Loucy (cell line): ENCODE measurements at regions not wholly inside any gene's neighbourhood (a gene's known extent, or its start where the extent isn't known, plus 50 kb on each side); places are given as distances from the start of the nearest gene placed in this dataset.
"Not testable (repeated sequence)": the region's sequence is repeated elsewhere in the genome, so short reads cannot be mapped to it uniquely, and the experiment has no call there.

ENCODE experiments used
- H2AFZ ChIP-seq: fragments of 200-600 bp; sonication (generic); 2 replicates; pipeline ENCODE4 v1.6.0; 2016; ENCODE audit warnings: antibody characterized with exemption, mild to moderate bottlenecking, low read length, moderate library complexity
- H3F3A ChIP-seq: fragments of 200-600 bp; 2 replicates; pipeline ENCODE4 v1.6.0; 2016; ENCODE audit warnings: antibody characterized with exemption, low read depth, mild to moderate bottlenecking
- H3K27me3 ChIP-seq: fragments of 200-600 bp; sonication (generic); 2 replicates; pipeline ENCODE4 v1.6.1; 2014; ENCODE audit warnings: low read length, mild to moderate bottlenecking; ENCODE audit not compliant: insufficient read depth, poor library complexity, severe bottlenecking
- H3K36me3 ChIP-seq: fragments of 200-600 bp; sonication (generic); 2 replicates; pipeline ENCODE4 v1.6.1; 2016; ENCODE audit warnings: low read length; ENCODE audit not compliant: insufficient read depth
- H3K4me1 ChIP-seq: fragments of 200-600 bp; sonication (generic); 2 replicates; pipeline ENCODE4 v1.5.1; 2014; ENCODE audit warnings: low read length, mild to moderate bottlenecking; ENCODE audit not compliant: insufficient read depth, poor library complexity, severe bottlenecking
- H3K4me2 ChIP-seq: fragments of 200-600 bp; sonication (generic); 2 replicates; pipeline ENCODE4 v1.6.0; 2014; ENCODE audit warnings: antibody characterized with exemption, low read length, low read depth, mild to moderate bottlenecking; ENCODE audit not compliant: poor library complexity, severe bottlenecking
- H3K4me3 ChIP-seq: fragments of 200-600 bp; sonication (generic); 2 replicates; pipeline ENCODE4 v1.5.1; 2014; ENCODE audit warnings: low read length, mild to moderate bottlenecking, mixed read lengths; ENCODE audit not compliant: poor library complexity, severe bottlenecking
- H3K79me2 ChIP-seq: fragments of 200-600 bp; sonication (generic); 2 replicates; pipeline ENCODE4 v1.6.1; 2014; ENCODE audit warnings: low read length; ENCODE audit not compliant: insufficient read depth
- H3K9ac ChIP-seq: fragments of 200-600 bp; sonication (generic); 2 replicates; pipeline ENCODE4 v1.6.0; 2014; ENCODE audit warnings: mild to moderate bottlenecking, low read depth, low read length, moderate library complexity; ENCODE audit not compliant: poor library complexity, severe bottlenecking
- H3K9me2 ChIP-seq: fragments of 200-600 bp; sonication (generic); replicated peaks from 2 replicates; pipeline ENCODE4 v1.6.1; 2016; ENCODE audit warnings: low read depth, low read length, mixed read lengths
- H3K9me3 ChIP-seq: fragments of 200-600 bp; sonication (generic); 2 replicates; pipeline ENCODE4 v1.6.1; 2014; ENCODE audit warnings: mild to moderate bottlenecking, antibody characterized with exemption, low read length, low read depth; ENCODE audit not compliant: insufficient read depth
- H4K20me1 ChIP-seq: fragments of 200-600 bp; sonication (generic); 2 replicates; pipeline ENCODE4 v1.6.0; 2014; ENCODE audit warnings: antibody characterized with exemption, low read length, mild to moderate bottlenecking; ENCODE audit not compliant: insufficient read depth, poor library complexity, severe bottlenecking
- CTCF ChIP-seq: fragments of 200-600 bp; sonication (generic); conservative IDR thresholded peaks from 2 replicates; pipeline ENCODE4 v1.5.1; 2014; ENCODE audit warnings: mild to moderate bottlenecking, antibody characterized with exemption, low read length
- EZH2phosphoT487 ChIP-seq: fragments of 200-600 bp; IDR thresholded peaks from 2 replicates; pipeline ENCODE4 v1.6.1; 2018; ENCODE audit warnings: antibody characterized with exemption, mild to moderate bottlenecking, moderate library complexity, borderline replicate concordance

GRCh38 chr5:106047341-106047740 is 1623.4 kb downstream of the EFNA5 start:
- no peak overlapping the region for H3K4me3 ChIP-seq
- H3K4me2 ChIP-seq, result no peak overlapping the region
- H3K9ac ChIP-seq, result no peak overlapping the region
- no peak for TF ChIP-seq CTCF
- TF ChIP-seq EZH2phosphoT487, result no peak
- no peaks in the 10 kb centered on the region for H3K9me3 ChIP-seq
- no peaks in the 10 kb centered on the region for H3K27me3 ChIP-seq
- no peak overlapping the region for H2AFZ ChIP-seq
- no peaks in the 10 kb centered on the region for H4K20me1 ChIP-seq
- H3F3A ChIP-seq, result no peaks in the 10 kb centered on the region
- no peaks in the 10 kb centered on the region for H3K79me2 ChIP-seq
- H3K9me2 ChIP-seq, result no peaks in the 10 kb centered on the region
- H3K36me3 ChIP-seq, result no peaks in the 10 kb centered on the region
- H3K4me1 ChIP-seq, result no peaks in the 10 kb centered on the region

GRCh38 chr5:106032069-106032468 is 1638.7 kb downstream of the EFNA5 start:
- not testable (repeated sequence) for H3K36me3 ChIP-seq, H3K4me1 ChIP-seq, H3F3A ChIP-seq, H3K79me2 ChIP-seq, H3K27me3 ChIP-seq, H3K9me3 ChIP-seq, H2AFZ ChIP-seq, H3K4me3 ChIP-seq, H3K9me2 ChIP-seq, H4K20me1 ChIP-seq, H3K9ac ChIP-seq, H3K4me2 ChIP-seq

GRCh38 chr5:106028314-106028713 is 1642.4 kb downstream of the EFNA5 start:
- no peaks in the 10 kb centered on the region for H4K20me1 ChIP-seq
- no peaks in the 10 kb centered on the region for H3K9me2 ChIP-seq
- H3K36me3 ChIP-seq, result no peaks in the 10 kb centered on the region
- H3K9ac ChIP-seq, result no peak overlapping the region
- H3K79me2 ChIP-seq, result no peaks in the 10 kb centered on the region
- H3K27me3 ChIP-seq, result no peaks in the 10 kb centered on the region
- H3F3A ChIP-seq, result no peaks in the 10 kb centered on the region
- H3K4me1 ChIP-seq, result no peaks in the 10 kb centered on the region
- H2AFZ ChIP-seq, result no peak overlapping the region
- no peaks in the 10 kb centered on the region for H3K9me3 ChIP-seq
- H3K4me2 ChIP-seq, result no peak overlapping the region
- no peak overlapping the region for H3K4me3 ChIP-seq
- TF ChIP-seq CTCF (no peak), EZH2phosphoT487 (no peak)

- Histone ChIP-seq H3K4me1 (no peaks in the 10 kb centered on the region), H4K20me1 (no peaks in the 10 kb centered on the region), H3K9me2 (no peaks in the 10 kb centered on the region), H3K9me3 (no peaks in the 10 kb centered on the region), H3K9ac (no peak overlapping the region), H3K4me3 (no peak overlapping the region), H3K27me3 (no peaks in the 10 kb centered on the region), H2AFZ (no peak overlapping the region), H3K4me2 (no peak overlapping the region), H3F3A (no peaks in the 10 kb centered on the region), H3K36me3 (no peaks in the 10 kb centered on the region), H3K79me2 (no peaks in the 10 kb centered on the region)
- TF ChIP-seq CTCF (no peak), EZH2phosphoT487 (no peak)
These were observed 1649.8 kb downstream of the EFNA5 start for GRCh38 chr5:106020894-106021293.
